ENCODE measurements at regions not wholly inside any gene's neighbourhood (a gene's known extent, or its start where the extent isn't known, plus 50 kb on each side); places are given as distances from the start of the nearest gene placed in this dataset.
"Not testable (repeated sequence)": the region's sequence is repeated elsewhere in the genome, so short reads cannot be mapped to it uniquely, and the experiment has no call there.

- H3K27me3 ChIP-seq (ENCODE audit: control insufficient read depth, insufficient read depth, low read length, poor library complexity, severe bottlenecking): no peaks in the 10 kb centered on the region
- WGBS, 2 experiments: 88 to 93% methylated on average over 3 of the region's 3 CpGs
These were observed 105.5 kb downstream of the KPNA2 start for GRCh38 chr17:68141050-68141449.

GRCh38 chr17:68142595-68142994, 105.2 kb upstream of the AMZ2 start:
- Histone ChIP-seq H3K27me3 (ENCODE audit: control insufficient read depth, insufficient read depth, low read length, poor library complexity, severe bottlenecking) (no peaks in the 10 kb centered on the region), H3K4me3 (ENCODE audit: insufficient read depth, low read depth, low read length) (no peak overlapping the region), H3K27ac (ENCODE audit: insufficient read depth, low read depth, low read length, poor library complexity, severe bottlenecking) (no peak overlapping the region), H3K9me3 (ENCODE audit: control insufficient read depth, low read length) (no peaks in the 10 kb centered on the region), H3K36me3 (ENCODE audit: control insufficient read depth, insufficient read depth, low read length) (no peaks in the 10 kb centered on the region), H3K4me1 (ENCODE audit: control insufficient read depth, insufficient read depth, low read length) (no peaks in the 10 kb centered on the region)
- WGBS, 2 experiments: 75 to 88% methylated on average over 1 of the region's 1 CpG

More at GRCh38 chr17:68141050-68141449, 105.5 kb downstream of the KPNA2 start:
- H3K4me3 ChIP-seq (ENCODE audit: insufficient read depth, low read depth, low read length): no peak overlapping the region
- H3K4me1 ChIP-seq (ENCODE audit: control insufficient read depth, insufficient read depth, low read length): no peaks in the 10 kb centered on the region
- no peak overlapping the region for H3K27ac ChIP-seq (ENCODE audit: insufficient read depth, low read depth, low read length, poor library complexity, severe bottlenecking)
- no peaks in the 10 kb centered on the region for H3K36me3 ChIP-seq (ENCODE audit: control insufficient read depth, insufficient read depth, low read length)
- H3K9me3 ChIP-seq (ENCODE audit: control insufficient read depth, low read length): no peaks in the 10 kb centered on the region

- no peak overlapping the region for H3K27ac ChIP-seq (ENCODE audit: insufficient read depth, low read depth, low read length, poor library complexity, severe bottlenecking)
- no peaks in the 10 kb centered on the region for H3K4me1 ChIP-seq (ENCODE audit: control insufficient read depth, insufficient read depth, low read length)
- no peaks in the 10 kb centered on the region for H3K36me3 ChIP-seq (ENCODE audit: control insufficient read depth, insufficient read depth, low read length)
- WGBS, 2 experiments: 83 to 100% methylated on average over 2 of the region's 2 CpGs
- H3K9me3 ChIP-seq (ENCODE audit: control insufficient read depth, low read length): no peaks in the 10 kb centered on the region
- no peaks in the 10 kb centered on the region for H3K27me3 ChIP-seq (ENCODE audit: control insufficient read depth, insufficient read depth, low read length, poor library complexity, severe bottlenecking)
- no peak overlapping the region for H3K4me3 ChIP-seq (ENCODE audit: insufficient read depth, low read depth, low read length)
These were observed 104.4 kb upstream of the AMZ2 start for GRCh38 chr17:68143425-68143824.

- Histone ChIP-seq H3K27ac (ENCODE audit: insufficient read depth, low read depth, low read length, poor library complexity, severe bottlenecking) (no peak overlapping the region), H3K36me3 (ENCODE audit: control insufficient read depth, insufficient read depth, low read length) (no peaks in the 10 kb centered on the region), H3K9me3 (ENCODE audit: control insufficient read depth, low read length) (no peaks in the 10 kb centered on the region), H3K4me3 (ENCODE audit: insufficient read depth, low read depth, low read length) (no peak overlapping the region), H3K27me3 (ENCODE audit: control insufficient read depth, insufficient read depth, low read length, poor library complexity, severe bottlenecking) (no peaks in the 10 kb centered on the region), H3K4me1 (ENCODE audit: control insufficient read depth, insufficient read depth, low read length) (no peaks in the 10 kb centered on the region)
These were observed 102.8 kb upstream of the AMZ2 start for GRCh38 chr17:68145088-68145487.

GRCh38 chr17:68148936-68149335, 98.9 kb upstream of the AMZ2 start:
- no peak overlapping the region for H3K4me3 ChIP-seq (ENCODE audit: insufficient read depth, low read depth, low read length)
- no peaks in the 10 kb centered on the region for H3K27me3 ChIP-seq (ENCODE audit: control insufficient read depth, insufficient read depth, low read length, poor library complexity, severe bottlenecking)
- no peaks in the 10 kb centered on the region for H3K4me1 ChIP-seq (ENCODE audit: control insufficient read depth, insufficient read depth, low read length)
- H3K36me3 ChIP-seq (ENCODE audit: control insufficient read depth, insufficient read depth, low read length): no peaks in the 10 kb centered on the region
- H3K9me3 ChIP-seq (ENCODE audit: control insufficient read depth, low read length): no peaks in the 10 kb centered on the region
- H3K27ac ChIP-seq (ENCODE audit: insufficient read depth, low read depth, low read length, poor library complexity, severe bottlenecking): no peak overlapping the region
- 95 to 96% methylated on average over 3 of the region's 3 CpGs for WGBS, 2 experiments

GRCh38 chr17:68152161-68152571, 95.7 kb upstream of the AMZ2 start:
- H3K36me3 ChIP-seq (ENCODE audit: control insufficient read depth, insufficient read depth, low read length): no peaks in the 10 kb centered on the region
- no peak overlapping the region for H3K27ac ChIP-seq (ENCODE audit: insufficient read depth, low read depth, low read length, poor library complexity, severe bottlenecking)
- no peaks in the 10 kb centered on the region for H3K9me3 ChIP-seq (ENCODE audit: control insufficient read depth, low read length)
- no peaks in the 10 kb centered on the region for H3K27me3 ChIP-seq (ENCODE audit: control insufficient read depth, insufficient read depth, low read length, poor library complexity, severe bottlenecking)
- no peaks in the 10 kb centered on the region for H3K4me1 ChIP-seq (ENCODE audit: control insufficient read depth, insufficient read depth, low read length)
- 92 to 95% methylated on average over 18 of the region's 18 CpGs for WGBS, 2 experiments
- no peak overlapping the region for H3K4me3 ChIP-seq (ENCODE audit: insufficient read depth, low read depth, low read length)

- H3K4me3 ChIP-seq (ENCODE audit: insufficient read depth, low read depth, low read length): no peak overlapping the region
- no peaks in the 10 kb centered on the region for H3K4me1 ChIP-seq (ENCODE audit: control insufficient read depth, insufficient read depth, low read length)
- H3K27me3 ChIP-seq (ENCODE audit: control insufficient read depth, insufficient read depth, low read length, poor library complexity, severe bottlenecking): no peaks in the 10 kb centered on the region
- no peak overlapping the region for H3K27ac ChIP-seq (ENCODE audit: insufficient read depth, low read depth, low read length, poor library complexity, severe bottlenecking)
- no peaks in the 10 kb centered on the region for H3K36me3 ChIP-seq (ENCODE audit: control insufficient read depth, insufficient read depth, low read length)
- no peaks in the 10 kb centered on the region for H3K9me3 ChIP-seq (ENCODE audit: control insufficient read depth, low read length)
- 89 to 96% methylated on average over 4 to 5 of the region's 5 CpGs for WGBS, 2 experiments
These were observed 92.2 kb upstream of the AMZ2 start for GRCh38 chr17:68155692-68156091.

- H3K36me3 ChIP-seq (ENCODE audit: control insufficient read depth, insufficient read depth, low read length): no peaks in the 10 kb centered on the region
- H3K27ac ChIP-seq (ENCODE audit: insufficient read depth, low read depth, low read length, poor library complexity, severe bottlenecking): no peak overlapping the region
- H3K4me3 ChIP-seq (ENCODE audit: insufficient read depth, low read depth, low read length): no peak overlapping the region
- H3K4me1 ChIP-seq (ENCODE audit: control insufficient read depth, insufficient read depth, low read length): no peaks in the 10 kb centered on the region
- H3K9me3 ChIP-seq (ENCODE audit: control insufficient read depth, low read length): no peaks in the 10 kb centered on the region
- WGBS, 2 experiments: 91 to 94% methylated on average over 12 of the region's 12 CpGs
- no peaks in the 10 kb centered on the region for H3K27me3 ChIP-seq (ENCODE audit: control insufficient read depth, insufficient read depth, low read length, poor library complexity, severe bottlenecking)
These were observed 86.0 kb upstream of the AMZ2 start for GRCh38 chr17:68161644-68162428.

- WGBS, 2 experiments: 85 to 92% methylated on average over 9 of the region's 9 CpGs
- not testable (repeated sequence) for H3K27ac ChIP-seq (ENCODE audit: insufficient read depth, low read depth, low read length, poor library complexity, severe bottlenecking); H3K36me3 ChIP-seq (ENCODE audit: control insufficient read depth, insufficient read depth, low read length); H3K4me3 ChIP-seq (ENCODE audit: insufficient read depth, low read depth, low read length); H3K9me3 ChIP-seq (ENCODE audit: control insufficient read depth, low read length); H3K4me1 ChIP-seq (ENCODE audit: control insufficient read depth, insufficient read depth, low read length); H3K27me3 ChIP-seq (ENCODE audit: control insufficient read depth, insufficient read depth, low read length, poor library complexity, severe bottlenecking)
These were observed 79.3 kb upstream of the AMZ2 start for GRCh38 chr17:68168273-68169164.

GRCh38 chr17:68169165-68169821, 78.5 kb upstream of the AMZ2 start:
- WGBS, 2 experiments: 94 to 95% methylated on average over 42 of the region's 42 CpGs
- H3K9me3 ChIP-seq (ENCODE audit: control insufficient read depth, low read length); H3K27me3 ChIP-seq (ENCODE audit: control insufficient read depth, insufficient read depth, low read length, poor library complexity, severe bottlenecking); H3K4me1 ChIP-seq (ENCODE audit: control insufficient read depth, insufficient read depth, low read length); H3K27ac ChIP-seq (ENCODE audit: insufficient read depth, low read depth, low read length, poor library complexity, severe bottlenecking); H3K36me3 ChIP-seq (ENCODE audit: control insufficient read depth, insufficient read depth, low read length); H3K4me3 ChIP-seq (ENCODE audit: insufficient read depth, low read depth, low read length): not testable (repeated sequence)

Data from ectodermal cell (in vitro differentiated cells).